Adrenal gland (tissue), 9 donors: ENCODE measurements at regions not wholly inside any gene's neighbourhood (a gene's known extent, or its start where the extent isn't known, plus 50 kb on each side); places are given as distances from the start of the nearest gene placed in this dataset.
"Not testable (repeated sequence)": the region's sequence is repeated elsewhere in the genome, so short reads cannot be mapped to it uniquely, and the experiment has no call there.

ENCODE experiments used
- DNase-seq, 7 donors: peaks; one replicate each; pipeline ENCODE4 v3.0.0-alpha.2; 2019 to 2020
- H3K27ac ChIP-seq, 5 donors: fragments of 200-600 bp; sonication (generic) in 4 of 5; 1 replicate in 3 of 5; 2 replicates in 2 of 5; pipeline versions ENCODE4 v1.5.1 to v1.8.0; 2016 to 2020; ENCODE audit warnings: mild to moderate bottlenecking in 1 of 5
- H3K27me3 ChIP-seq: fragments of 200-600 bp; 2 replicates; pipeline ENCODE4 v1.8.0; 2021
- H3K36me3 ChIP-seq, 2 donors: fragments of 200-600 bp; replicated peaks in 1 of 2; 1 replicate in 1 of 2; 2 replicates in 1 of 2; pipeline versions ENCODE4 v1.5.1 to v1.8.0; 2018 to 2022
- H3K4me1 ChIP-seq, 2 donors: fragments of 200-600 bp; replicated peaks in 1 of 2; 1 replicate in 1 of 2; 2 replicates in 1 of 2; pipeline versions ENCODE4 v1.5.1 to v1.8.0; 2018 to 2021
- H3K4me3 ChIP-seq, 4 donors: fragments of 200-600 bp; sonication (generic) in 3 of 4; one replicate each; pipeline ENCODE4 v1.5.1; 2016 to 2018
- H3K9me3 ChIP-seq, 3 donors: fragments of 200-600 bp; sonication (generic) in 1 of 3; replicated peaks in 1 of 3; 1 replicate in 2 of 3; 2 replicates in 1 of 3; pipeline versions ENCODE4 v1.5.1 to v1.8.0; 2016 to 2021
- POLR2A ChIP-seq, 2 donors: fragments of 450-650 bp; IDR thresholded peaks; one replicate each; pipeline ENCODE4 v1.6.1; 2017; ENCODE audit warnings: antibody characterized with exemption in 2 of 2, mild to moderate bottlenecking in 2 of 2, moderate library complexity in 1 of 2
- WGBS, 4 donors: extraction: QIAGEN DNeasy Blood & Tissue Kit in 2 of 4; methylation state at CpG; one replicate each; pipeline versions ENCODE4 v1.1.5 to v1.1.7; 2013 to 2017; 5-methylcytosine and 5-hydroxymethylcytosine counted together
- intact Hi-C, 2 donors: fragments of 100-400 bp; cut with DNase I; formaldehyde crosslinking; loops; one replicate each; pipeline versions ENCODE4 v1.14.1 to v1.15.0; 2022 to 2023
- TF ChIP-seq, protein P1 (sequence below), 6 experiments: fragments of 450-650 bp in 4 of 6; fragments of 200-600 bp in 2 of 6; sonication (generic) in 1 of 6; IDR thresholded peaks; 1 replicate in 5 of 6; 2 replicates in 1 of 6; pipeline versions ENCODE4 v1.5.1 to v1.8.0; 2016 to 2021; ENCODE audit warnings: antibody characterized with exemption in 6 of 6, mild to moderate bottlenecking in 2 of 6, moderate library complexity in 1 of 6
- donor health status: healthy with polysubstance abuse.
- donor health status: Bipolar disorder and iron deficiency.
- donor health status: DM: yes; HTN: yes; CAD: no.
- donor health status: DM: no; HTN: no; CAD: no.
- donor health status: DM: no; HTN: no; CAD: no.

DNA sequence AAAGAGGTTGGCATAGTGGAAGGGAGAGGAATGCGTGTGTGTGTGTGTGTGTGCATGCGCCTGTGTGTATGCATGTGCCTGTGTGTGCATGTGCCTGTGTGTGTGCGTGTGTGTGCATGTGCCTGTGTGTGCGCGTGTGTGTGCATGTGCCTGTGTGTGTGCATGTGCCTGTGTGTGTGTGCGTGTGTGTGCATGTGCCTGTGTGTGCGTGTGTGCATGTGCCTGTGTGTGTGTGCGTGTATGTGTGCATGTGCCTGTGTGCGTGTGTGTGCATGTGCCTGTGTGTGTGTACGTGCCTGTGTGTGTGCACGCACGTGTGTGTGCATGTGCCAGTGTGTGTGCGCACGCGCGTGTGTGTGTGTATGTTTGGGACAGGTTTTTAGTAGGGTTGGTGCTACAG, 205.1 kb downstream of the MEMO1 start:
- TF ChIP-seq, protein P1, sequence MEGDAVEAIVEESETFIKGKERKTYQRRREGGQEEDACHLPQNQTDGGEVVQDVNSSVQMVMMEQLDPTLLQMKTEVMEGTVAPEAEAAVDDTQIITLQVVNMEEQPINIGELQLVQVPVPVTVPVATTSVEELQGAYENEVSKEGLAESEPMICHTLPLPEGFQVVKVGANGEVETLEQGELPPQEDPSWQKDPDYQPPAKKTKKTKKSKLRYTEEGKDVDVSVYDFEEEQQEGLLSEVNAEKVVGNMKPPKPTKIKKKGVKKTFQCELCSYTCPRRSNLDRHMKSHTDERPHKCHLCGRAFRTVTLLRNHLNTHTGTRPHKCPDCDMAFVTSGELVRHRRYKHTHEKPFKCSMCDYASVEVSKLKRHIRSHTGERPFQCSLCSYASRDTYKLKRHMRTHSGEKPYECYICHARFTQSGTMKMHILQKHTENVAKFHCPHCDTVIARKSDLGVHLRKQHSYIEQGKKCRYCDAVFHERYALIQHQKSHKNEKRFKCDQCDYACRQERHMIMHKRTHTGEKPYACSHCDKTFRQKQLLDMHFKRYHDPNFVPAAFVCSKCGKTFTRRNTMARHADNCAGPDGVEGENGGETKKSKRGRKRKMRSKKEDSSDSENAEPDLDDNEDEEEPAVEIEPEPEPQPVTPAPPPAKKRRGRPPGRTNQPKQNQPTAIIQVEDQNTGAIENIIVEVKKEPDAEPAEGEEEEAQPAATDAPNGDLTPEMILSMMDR (IDR thresholded peaks at IDR 0.05): no peak
- no peak for TF ChIP-seq POLR2A (IDR thresholded peaks at IDR 0.05)
- Histone ChIP-seq H3K9me3 (no peaks in the 10 kb centered on the region), H3K27me3 (no peaks in the 10 kb centered on the region), H3K27ac (no peak overlapping the region), H3K4me1 (peaks cover 0 to 3% of the 10 kb centered on the region in 2 donors), H3K4me3 (no peak overlapping the region), H3K36me3 (no peaks in the 10 kb centered on the region)
- no peak for DNase-seq
- intact Hi-C loops: no loop called here
- WGBS, 4 donors: 78 to 85% (median 83%) methylated on average over 16 of the region's 16 CpGs

DNA sequence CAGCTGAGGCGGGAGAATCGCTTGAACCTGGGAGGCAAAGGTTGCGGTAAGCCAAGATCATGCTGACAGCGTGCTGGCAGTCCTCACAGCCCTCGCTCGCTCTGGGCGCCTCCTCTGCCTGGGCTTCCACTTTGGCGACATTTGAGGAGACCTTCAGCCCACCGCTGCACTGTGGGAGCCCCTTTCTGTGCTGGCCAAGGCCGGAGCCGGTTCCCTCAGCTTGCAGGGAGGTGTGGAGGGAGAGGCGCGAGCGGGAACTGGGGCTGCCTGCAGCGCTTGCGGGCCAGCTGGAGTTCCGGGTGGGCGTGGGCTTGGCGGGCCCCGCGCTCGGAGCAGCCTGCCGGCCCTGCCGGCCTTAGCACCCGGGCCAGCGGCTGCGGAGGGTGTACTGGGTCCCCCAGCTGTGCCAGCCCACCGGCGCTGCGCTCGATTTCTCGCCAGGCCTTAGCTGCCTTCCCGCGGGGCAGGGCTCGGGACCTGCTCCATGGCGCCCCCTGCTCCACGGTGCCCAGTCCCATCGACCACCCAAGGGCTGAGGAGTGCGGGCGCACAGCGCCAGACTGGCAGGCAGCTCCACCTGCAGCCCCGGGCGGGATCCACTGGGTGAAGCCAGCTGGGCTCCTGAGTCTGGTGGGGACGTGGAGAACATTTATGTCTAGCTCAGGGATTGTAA, 207.2 kb downstream of the MEMO1 start:
- H3K36me3 ChIP-seq, intact Hi-C loops: not testable (repeated sequence)
- 55 to 89% (median 63%) methylated on average over 4 to 44 of the region's 44 CpGs for WGBS, 4 donors

DNA sequence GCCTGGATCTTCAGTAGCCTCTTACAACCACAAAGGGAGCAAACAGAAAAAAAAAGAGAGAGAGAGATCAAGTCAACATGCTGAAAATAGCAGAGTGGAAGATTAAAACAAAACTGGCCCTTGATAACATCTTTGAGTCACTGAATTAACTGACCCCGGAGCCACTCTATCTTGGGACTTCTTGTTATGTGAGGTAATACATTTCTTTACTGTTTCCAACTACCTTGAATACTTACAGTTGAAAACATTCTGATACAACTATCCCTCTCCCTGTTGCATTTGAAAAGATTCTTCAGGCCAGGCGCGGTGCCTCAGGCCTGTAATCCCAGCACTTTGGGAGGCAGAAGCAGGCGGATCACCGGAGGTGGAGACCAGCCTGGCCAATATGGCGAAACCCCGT, 208.1 kb downstream of the MEMO1 start:
- 88 to 92% (median 90%) methylated on average over 7 of the region's 7 CpGs for WGBS, 4 donors
- no peak for DNase-seq
- intact Hi-C loops: no loop called here
- Histone ChIP-seq H3K9me3 (no peaks in the 10 kb centered on the region), H3K4me1 (peaks cover 0 to 3% of the 10 kb centered on the region in 2 donors), H3K4me3 (no peak overlapping the region), H3K27ac (no peak overlapping the region), H3K36me3 (no peaks in the 10 kb centered on the region), H3K27me3 (no peaks in the 10 kb centered on the region)
- TF ChIP-seq, protein P1 (IDR thresholded peaks at IDR 0.05): no peak
- no peak for TF ChIP-seq POLR2A (IDR thresholded peaks at IDR 0.05)

More for the DNA sequence above, 207.2 kb downstream of the MEMO1 start:
- H3K4me3 ChIP-seq, H3K9me3 ChIP-seq, H3K27me3 ChIP-seq, DNase-seq, H3K27ac ChIP-seq, H3K4me1 ChIP-seq: not testable (repeated sequence)

DNA sequence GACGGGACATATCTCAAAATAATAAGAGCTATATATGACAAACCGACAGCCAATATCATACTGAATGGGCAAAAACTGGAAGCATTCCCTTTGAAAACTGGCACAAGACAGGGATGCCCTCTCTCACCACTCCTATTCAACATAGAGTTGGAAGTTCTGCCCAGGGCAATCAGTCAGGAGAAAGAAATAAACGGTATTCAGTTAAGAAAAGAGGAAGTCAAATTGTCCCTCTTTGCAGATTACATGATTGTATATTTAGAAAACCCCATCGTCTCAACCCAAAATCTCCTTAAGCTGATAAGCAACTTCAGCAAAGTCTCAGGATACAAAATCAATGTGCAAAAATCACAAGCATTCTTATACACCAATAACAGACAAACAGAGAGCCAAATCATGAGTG, 211.5 kb downstream of the MEMO1 start:
- H3K4me3 ChIP-seq, H3K9me3 ChIP-seq, intact Hi-C loops, H3K27ac ChIP-seq, H3K4me1 ChIP-seq, DNase-seq, H3K27me3 ChIP-seq, H3K36me3 ChIP-seq: not testable (repeated sequence)
- WGBS, 4 donors: 74 to 84% (median 75%) methylated on average over 4 of the region's 4 CpGs

DNA sequence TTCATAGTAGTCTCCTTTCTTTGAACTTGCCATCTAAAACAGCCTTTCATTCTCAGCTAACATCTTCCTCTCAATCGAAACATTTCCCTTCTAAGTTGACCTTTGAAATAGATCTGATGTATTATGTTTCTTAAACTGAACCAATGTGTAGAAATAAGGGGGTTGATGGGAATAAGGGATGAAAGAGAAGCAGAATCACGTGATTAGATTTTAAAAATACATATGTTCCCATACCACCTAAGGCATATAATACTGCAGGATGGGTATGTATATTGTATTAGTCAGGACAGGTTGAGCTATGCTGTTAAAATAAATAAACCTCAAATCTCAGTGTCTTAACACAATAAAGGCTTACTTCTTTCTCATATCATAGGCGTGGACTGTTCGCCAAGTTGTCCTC, 207.5 kb upstream of the SRD5A2 start:
- intact Hi-C loops: no loop called here
- DNase-seq: no peak
- no peak overlapping the region for H3K4me3 ChIP-seq
- H3K27me3 ChIP-seq: no peaks in the 10 kb centered on the region
- H3K9me3 ChIP-seq: no peaks in the 10 kb centered on the region
- H3K4me1 ChIP-seq: no peaks in the 10 kb centered on the region
- TF ChIP-seq, protein P1 (IDR thresholded peaks at IDR 0.05): no peak
- TF ChIP-seq POLR2A (IDR thresholded peaks at IDR 0.05): no peak
- H3K27ac ChIP-seq: no peak overlapping the region
- no peaks in the 10 kb centered on the region for H3K36me3 ChIP-seq
- WGBS, 4 donors: 74 to 90% (median 80%) methylated on average over 4 of the region's 4 CpGs
